ENCODE measurements at regions not wholly inside any gene's neighbourhood (a gene's known extent, or its start where the extent isn't known, plus 50 kb on each side); places are given as distances from the start of the nearest gene placed in this dataset.

- no peaks in the 10 kb centered on the region for H4K20me1 ChIP-seq (ENCODE audit: insufficient read depth, low read length)
- no peak for TF ChIP-seq EZH2 (IDR thresholded peaks at IDR 0.05; ENCODE audit: borderline replicate concordance, low read length)
- no peak for TF ChIP-seq CTCF (IDR thresholded peaks at IDR 0.05; ENCODE audit: low read length)
- no peaks in the 10 kb centered on the region for H3K4me1 ChIP-seq (ENCODE audit: insufficient read depth, low read length, severe bottlenecking)
Measured at GRCh38 chr2:15045054-15045453, 412.5 kb downstream of the LRATD1 start.

GRCh38 chr2:15047184-15047583 lies 414.7 kb downstream of the LRATD1 start:
- Histone ChIP-seq H3K4me2 (ENCODE audit: low read length) (no peak overlapping the region), H3K27me3 (ENCODE audit: insufficient read depth, low read length) (no peaks in the 10 kb centered on the region), H3K9me2 (ENCODE audit: low read depth, low read length) (no peaks in the 10 kb centered on the region), H3K27ac (ENCODE audit: low read depth, low read length, poor library complexity, severe bottlenecking) (no peak overlapping the region), H3K9ac (ENCODE audit: low read length) (no peak overlapping the region), H3K36me3 (ENCODE audit: insufficient read depth, low read length) (no peaks in the 10 kb centered on the region), H3F3A (ENCODE audit: insufficient read depth, low read length) (no peaks in the 10 kb centered on the region), H3K79me2 (ENCODE audit: insufficient read depth, low read length) (no peaks in the 10 kb centered on the region), H3K9me3 (ENCODE audit: low read length) (no peaks in the 10 kb centered on the region), H4K20me1 (ENCODE audit: insufficient read depth, low read length) (no peaks in the 10 kb centered on the region), H2AFZ (ENCODE audit: low read length) (no peak overlapping the region), H3K4me3 (ENCODE audit: low read depth, low read length, poor library complexity, severe bottlenecking) (no peak overlapping the region), H3K4me1 (ENCODE audit: insufficient read depth, low read length, severe bottlenecking) (no peaks in the 10 kb centered on the region)
- TF ChIP-seq CTCF (IDR thresholded peaks at IDR 0.05; ENCODE audit: low read length), result no peak
- no peak for TF ChIP-seq EZH2 (IDR thresholded peaks at IDR 0.05; ENCODE audit: borderline replicate concordance, low read length)

More at GRCh38 chr2:15045054-15045453, 412.5 kb downstream of the LRATD1 start:
- Histone ChIP-seq H3K27me3 (ENCODE audit: insufficient read depth, low read length) (no peaks in the 10 kb centered on the region), H3K36me3 (ENCODE audit: insufficient read depth, low read length) (no peaks in the 10 kb centered on the region), H3K4me2 (ENCODE audit: low read length) (no peak overlapping the region), H3F3A (ENCODE audit: insufficient read depth, low read length) (no peaks in the 10 kb centered on the region), H3K9me3 (ENCODE audit: low read length) (no peaks in the 10 kb centered on the region), H3K4me3 (ENCODE audit: low read depth, low read length, poor library complexity, severe bottlenecking) (no peak overlapping the region), H3K9ac (ENCODE audit: low read length) (no peak overlapping the region), H3K79me2 (ENCODE audit: insufficient read depth, low read length) (no peaks in the 10 kb centered on the region), H3K9me2 (ENCODE audit: low read depth, low read length) (no peaks in the 10 kb centered on the region), H3K27ac (ENCODE audit: low read depth, low read length, poor library complexity, severe bottlenecking) (no peak overlapping the region), H2AFZ (ENCODE audit: low read length) (no peak overlapping the region)

GRCh38 chr2:15048000-15048399 lies 415.5 kb downstream of the LRATD1 start:
- no peak overlapping the region for H2AFZ ChIP-seq (ENCODE audit: low read length)
- no peak overlapping the region for H3K9ac ChIP-seq (ENCODE audit: low read length)
- no peaks in the 10 kb centered on the region for H3K79me2 ChIP-seq (ENCODE audit: insufficient read depth, low read length)
- H3K9me2 ChIP-seq (ENCODE audit: low read depth, low read length), result no peaks in the 10 kb centered on the region
- H3K27me3 ChIP-seq (ENCODE audit: insufficient read depth, low read length), result 0 out of 2 replicates have a peak, but pooled peaks cover 1% of the 10 kb centered on the region
- TF ChIP-seq CTCF (IDR thresholded peaks at IDR 0.05; ENCODE audit: low read length) (no peak), EZH2 (IDR thresholded peaks at IDR 0.05; ENCODE audit: borderline replicate concordance, low read length) (no peak)
- H3K4me1 ChIP-seq (ENCODE audit: insufficient read depth, low read length, severe bottlenecking), result no peaks in the 10 kb centered on the region
- no peak overlapping the region for H3K4me3 ChIP-seq (ENCODE audit: low read depth, low read length, poor library complexity, severe bottlenecking)
- H3K36me3 ChIP-seq (ENCODE audit: insufficient read depth, low read length), result no peaks in the 10 kb centered on the region
- no peaks in the 10 kb centered on the region for H3K9me3 ChIP-seq (ENCODE audit: low read length)
- H3F3A ChIP-seq (ENCODE audit: insufficient read depth, low read length), result no peaks in the 10 kb centered on the region
- H4K20me1 ChIP-seq (ENCODE audit: insufficient read depth, low read length), result no peaks in the 10 kb centered on the region
- no peak overlapping the region for H3K4me2 ChIP-seq (ENCODE audit: low read length)
- H3K27ac ChIP-seq (ENCODE audit: low read depth, low read length, poor library complexity, severe bottlenecking), result no peak overlapping the region

Data from OCI-LY1 (cell line).